DMS 273 (cell line): ENCODE measurements at regions not wholly inside any gene's neighbourhood (a gene's known extent, or its start where the extent isn't known, plus 50 kb on each side); places are given as distances from the start of the nearest gene placed in this dataset.

ENCODE experiments used
- DNase-seq: peaks from one replicate; lab custom pipeline; 2025; ENCODE audit not compliant: unreplicated experiment; lab: John Stamatoyannopoulos, UW

GRCh38 chr6:104229057-104229456 lies 630.7 kb downstream of the HACE1 start:
- DNase-seq, result no peak

- no peak for DNase-seq
Observed at GRCh38 chr6:104227508-104227907, 632.2 kb downstream of the HACE1 start.

GRCh38 chr6:104226790-104227446 lies 632.8 kb downstream of the HACE1 start:
- DNase-seq, result no peak

DNA sequence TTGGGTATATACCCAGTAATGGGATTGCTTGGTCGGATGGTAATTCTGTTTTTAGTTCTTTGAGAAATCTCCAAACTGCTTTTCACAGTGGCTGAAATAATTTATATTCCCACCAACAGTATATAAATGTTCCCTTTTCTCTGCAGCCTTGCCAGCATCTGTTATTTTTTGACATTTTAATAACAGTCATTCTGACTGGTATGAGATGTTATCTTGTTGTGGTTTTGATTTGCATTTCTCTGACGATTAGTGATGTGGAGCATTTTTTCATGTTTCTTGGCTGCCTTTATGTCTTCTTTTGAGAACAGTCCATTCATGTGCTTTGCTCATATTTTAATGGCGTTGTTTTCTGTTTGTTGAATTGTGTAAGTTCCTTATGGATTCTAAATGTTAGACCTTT lies 641.6 kb downstream of the HACE1 start:
- no peak for DNase-seq

DNA sequence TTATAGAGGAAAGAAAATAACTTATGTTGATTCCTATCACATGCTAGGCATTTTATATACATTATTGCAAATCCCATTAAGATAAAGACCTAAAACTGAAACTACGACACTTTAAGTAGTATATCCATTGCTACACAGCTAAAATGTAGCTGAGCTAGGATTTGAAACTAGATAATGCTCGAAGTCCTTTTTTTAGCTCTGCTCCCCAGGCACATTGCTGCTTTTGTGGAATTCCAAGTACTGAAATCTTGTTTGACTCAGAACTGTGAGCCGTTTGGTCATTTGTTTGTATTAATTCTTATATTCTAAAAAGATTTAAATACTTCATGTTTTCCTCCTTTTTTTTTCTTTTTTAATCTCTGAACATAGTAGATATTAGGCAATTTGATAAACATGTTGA lies 644.8 kb downstream of the HACE1 start:
- no peak for DNase-seq

DNA sequence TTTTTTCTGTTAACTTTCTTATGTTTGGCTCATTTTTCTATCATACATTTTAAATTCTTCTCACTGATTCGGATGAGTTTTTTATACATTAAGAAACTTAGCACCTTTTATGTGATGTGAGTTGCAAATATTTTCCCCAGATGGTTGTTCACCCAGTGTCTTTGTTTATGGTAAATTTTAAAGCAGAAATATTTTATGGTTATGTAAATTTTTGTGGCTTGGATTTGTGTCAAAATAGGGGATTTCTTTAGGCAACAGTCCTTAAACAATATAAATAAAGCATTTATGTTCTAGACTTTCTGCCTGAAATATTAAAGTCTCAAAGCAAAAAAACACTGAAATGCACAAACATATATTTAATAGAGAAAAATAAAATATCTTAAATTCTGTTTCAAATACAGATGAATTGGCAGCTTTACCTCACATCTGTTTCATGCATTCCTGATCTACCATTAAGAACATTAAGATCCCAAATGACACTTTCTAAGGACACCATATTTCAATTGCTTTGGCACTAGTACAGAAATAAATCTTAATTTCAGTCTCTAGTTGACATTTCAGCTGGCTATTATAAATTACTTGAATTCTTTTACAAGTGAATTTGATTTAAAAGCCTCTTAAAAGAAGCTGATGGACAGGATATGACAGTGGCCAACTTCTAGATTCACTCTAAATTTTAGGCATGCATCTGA lies 646.6 kb downstream of the HACE1 start:
- DNase-seq, result no peak

- DNase-seq, result no peak
Observed at GRCh38 chr6:104207635-104208034, 652.1 kb downstream of the HACE1 start.

DNA sequence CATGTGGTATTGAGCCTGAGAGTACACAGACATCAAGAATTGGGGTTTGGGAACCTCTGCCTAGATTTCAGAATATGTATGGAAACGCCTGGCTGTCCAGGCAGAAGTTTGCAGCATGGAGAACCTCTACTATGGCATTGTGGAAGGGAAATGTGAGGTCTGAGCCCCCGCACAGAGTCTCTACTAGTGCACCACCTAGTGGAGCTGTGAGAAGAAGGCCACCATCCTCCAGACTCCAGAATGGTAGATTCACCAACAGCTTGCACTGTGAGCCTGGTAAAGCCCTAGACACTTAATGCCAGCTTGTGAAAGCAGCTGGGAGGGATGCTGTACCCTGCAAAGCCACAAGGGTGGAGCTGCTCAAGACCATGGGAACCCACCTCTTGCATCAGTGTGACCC lies 658.2 kb downstream of the HACE1 start:
- peak; percentile 2 for DNase-seq

DNA sequence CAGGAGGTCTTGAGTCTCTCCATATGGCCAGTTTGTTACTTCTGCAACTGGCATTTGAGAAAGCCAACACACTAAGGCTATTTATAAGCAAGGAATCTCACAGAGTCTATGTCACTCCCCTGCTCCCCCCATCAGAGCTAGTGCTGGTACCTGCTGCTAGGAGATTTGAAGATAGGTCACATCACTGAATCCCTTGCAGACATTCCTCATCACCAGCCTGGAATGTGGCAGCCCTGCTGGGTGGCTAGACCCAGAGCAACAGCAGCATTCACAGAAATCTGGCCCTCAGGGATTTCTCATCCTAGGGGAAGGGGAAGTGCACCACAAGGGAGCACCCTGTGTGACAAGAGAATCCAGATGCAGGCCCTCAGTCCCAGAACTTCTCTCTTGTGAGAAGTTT lies 672.1 kb downstream of the HACE1 start:
- DNase-seq, result no peak

GRCh38 chr6:104186831-104187230 lies 672.9 kb downstream of the HACE1 start:
- no peak for DNase-seq

GRCh38 chr6:104183816-104184435 lies 675.8 kb downstream of the HACE1 start:
- DNase-seq, result no peak

DNA sequence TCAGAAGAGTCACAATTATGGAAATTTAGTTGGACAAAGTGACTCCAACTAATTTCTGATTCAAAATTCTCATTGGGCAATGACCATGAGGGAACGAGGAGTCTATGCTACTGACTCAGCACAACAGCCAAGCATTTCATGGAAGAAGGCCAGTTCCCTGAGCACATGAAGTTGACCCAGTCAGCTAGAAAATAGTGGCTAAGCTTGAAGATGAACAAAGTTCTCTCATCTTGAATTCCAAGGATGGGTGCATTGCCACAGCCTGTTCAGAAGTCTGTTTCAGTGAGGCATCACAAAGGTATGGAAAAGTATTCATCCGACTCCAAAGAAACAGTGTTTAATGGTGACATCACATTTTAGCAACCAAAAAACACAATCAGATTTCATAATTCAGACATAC lies 676.9 kb downstream of the HACE1 start:
- DNase-seq, result no peak

DNA sequence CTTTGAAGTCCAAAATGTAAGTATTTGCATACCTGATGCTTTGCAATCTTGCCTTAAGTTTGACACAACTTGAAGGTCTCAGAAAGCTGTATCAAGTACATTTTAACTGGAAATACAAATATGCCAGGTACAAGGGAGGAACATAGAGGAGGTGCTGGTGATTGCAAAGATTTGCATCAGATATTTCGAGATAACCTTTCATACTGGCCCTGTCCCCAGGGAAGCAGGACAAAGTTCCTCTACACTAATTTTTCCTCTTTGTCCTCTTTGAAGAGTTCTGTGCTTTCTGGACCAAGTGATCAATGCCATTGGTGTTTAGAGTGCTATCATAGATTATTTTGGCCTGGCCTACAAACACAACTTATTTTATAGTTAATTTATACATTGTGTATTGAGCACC lies 686.1 kb downstream of the HACE1 start:
- no peak for DNase-seq

DNA sequence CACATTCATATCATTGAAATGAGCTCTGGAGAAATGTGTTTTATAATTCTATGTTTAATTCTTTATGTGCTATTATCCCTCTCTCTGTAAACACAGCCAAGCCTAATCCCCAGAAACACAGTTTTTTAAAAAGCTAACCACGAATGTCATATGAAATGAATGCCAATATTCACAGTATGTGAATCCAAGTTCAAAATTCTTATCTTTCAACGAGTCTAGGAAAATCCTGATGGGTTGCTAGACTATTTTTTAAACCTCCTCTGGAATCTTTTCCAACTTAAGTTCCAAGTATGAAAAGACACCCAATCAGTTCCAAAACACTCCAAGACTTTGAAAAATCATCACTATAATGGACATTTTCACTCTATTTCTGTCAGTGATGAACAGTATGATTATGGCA lies 689.3 kb downstream of the HACE1 start:
- no peak for DNase-seq

DNA sequence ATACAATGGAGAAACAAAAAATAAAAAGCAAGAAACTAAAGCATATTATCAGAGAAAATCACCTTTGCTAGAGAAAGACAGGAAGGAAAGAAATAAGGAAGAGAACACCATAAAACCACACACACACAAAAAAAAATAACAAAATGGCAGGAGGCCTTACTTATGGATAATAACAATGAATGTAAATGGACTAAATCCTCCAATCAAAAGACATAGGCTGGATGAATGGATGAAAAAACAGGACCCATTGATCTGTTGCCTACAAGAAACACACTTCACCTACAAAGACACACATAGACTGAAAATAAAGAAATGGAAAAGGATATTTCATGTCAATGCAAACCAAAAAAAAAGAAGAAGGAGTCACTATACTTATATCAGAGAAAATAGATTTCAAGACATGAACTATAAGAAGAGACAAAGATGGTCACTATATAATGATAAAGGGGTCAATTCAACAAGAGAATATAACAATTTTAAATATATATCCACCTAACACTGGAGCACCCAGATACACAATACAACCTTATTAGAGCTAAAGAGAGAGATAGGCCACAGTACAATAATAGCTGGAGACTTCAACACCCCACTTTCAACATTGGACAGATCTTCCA lies 693.6 kb downstream of the HACE1 start:
- DNase-seq, result no peak

GRCh38 chr6:104162036-104162669 lies 697.6 kb downstream of the HACE1 start:
- DNase-seq, result no peak

GRCh38 chr6:104159045-104159618 lies 700.6 kb downstream of the HACE1 start:
- DNase-seq, result no peak

DNA sequence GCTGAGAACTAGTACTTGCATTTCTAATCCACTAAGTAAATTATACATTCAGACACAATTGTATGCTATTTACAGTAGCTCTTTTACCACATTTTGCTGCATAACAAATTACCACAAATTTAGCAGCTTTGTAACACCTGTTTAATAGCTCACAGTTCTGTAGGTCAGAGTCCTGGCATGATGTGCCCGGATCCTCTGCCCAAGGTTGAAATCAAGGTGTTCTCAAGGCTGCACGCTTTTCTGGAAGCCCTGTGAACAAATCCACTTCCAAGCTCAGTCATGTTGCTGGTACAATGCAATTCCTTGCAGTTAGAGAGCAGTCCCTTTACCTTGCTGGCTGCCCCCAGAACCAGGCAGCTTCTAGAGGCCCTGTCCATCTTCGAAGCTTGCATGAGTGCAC lies 716.0 kb downstream of the HACE1 start:
- no peak for DNase-seq

GRCh38 chr6:104134876-104135275 lies 724.8 kb downstream of the HACE1 start:
- DNase-seq, result no peak

DNA sequence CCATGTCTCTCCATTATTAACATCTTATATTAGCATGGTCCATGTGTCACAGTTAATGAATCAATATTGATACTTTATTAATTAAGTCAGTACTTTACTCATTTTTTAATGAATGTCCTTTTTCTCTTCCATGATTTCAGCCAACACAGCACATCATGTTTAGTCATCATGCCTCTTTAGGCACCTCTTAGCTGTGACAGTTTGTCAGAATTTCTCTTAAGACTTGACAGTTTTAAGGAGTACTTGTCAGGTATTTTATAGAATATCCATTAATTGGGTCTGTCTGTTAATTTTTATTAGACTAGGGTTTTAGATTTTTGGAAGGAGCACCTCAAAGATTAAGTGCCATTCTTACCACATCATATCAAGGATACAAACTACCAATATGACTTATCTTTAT lies 729.4 kb downstream of the HACE1 start:
- DNase-seq, result no peak

- no peak for DNase-seq
Observed at GRCh38 chr6:104126315-104127005, 733.3 kb downstream of the HACE1 start.
